Right renal cortex interstitium (tissue), 3 donors: ENCODE measurements at regions not wholly inside any gene's neighbourhood (a gene's known extent, or its start where the extent isn't known, plus 50 kb on each side); places are given as distances from the start of the nearest gene placed in this dataset.

Experiments used
- DNase-seq, 3 donors: peaks; one replicate each; pipeline ENCODE4 v3.0.0-alpha.2; 2013; ENCODE audit warnings: low read depth in 3 of 3, low spot score in 2 of 3

- no peak for DNase-seq
These were observed 759.7 kb downstream of the HDGFL1 start for GRCh38 chr6:23329086-23329485.

GRCh38 chr6:23330632-23331031 lies 761.3 kb downstream of the HDGFL1 start:
- DNase-seq = no peak

- DNase-seq = no peak
These were observed 765.0 kb downstream of the HDGFL1 start for GRCh38 chr6:23334360-23334759.

- no peak for DNase-seq
These were observed 766.5 kb downstream of the HDGFL1 start for GRCh38 chr6:23335894-23336293.

GRCh38 chr6:23339268-23339667 lies 769.9 kb downstream of the HDGFL1 start:
- no peak for DNase-seq

- no peak for DNase-seq
These were observed 770.9 kb downstream of the HDGFL1 start for GRCh38 chr6:23340271-23340670.

GRCh38 chr6:23343610-23344306 lies 774.4 kb downstream of the HDGFL1 start:
- DNase-seq = no peak

- DNase-seq = no peak
These were observed 777.8 kb upstream of the NRSN1 start for GRCh38 chr6:23348185-23348584.

GRCh38 chr6:23349521-23350147 lies 776.4 kb upstream of the NRSN1 start:
- no peak for DNase-seq

GRCh38 chr6:23350752-23351453 lies 775.1 kb upstream of the NRSN1 start:
- DNase-seq = no peak

GRCh38 chr6:23354004-23354403 lies 772.0 kb upstream of the NRSN1 start:
- no peak for DNase-seq

GRCh38 chr6:23357185-23357766 lies 768.7 kb upstream of the NRSN1 start:
- no peak for DNase-seq

- DNase-seq = no peak
These were observed 760.3 kb upstream of the NRSN1 start for GRCh38 chr6:23365732-23366131.

GRCh38 chr6:23367311-23367710 lies 758.7 kb upstream of the NRSN1 start:
- DNase-seq = no peak

- no peak for DNase-seq
These were observed 757.5 kb upstream of the NRSN1 start for GRCh38 chr6:23368557-23368956.

GRCh38 chr6:23370051-23370450 lies 756.0 kb upstream of the NRSN1 start:
- no peak for DNase-seq

- DNase-seq = no peak
These were observed 754.7 kb upstream of the NRSN1 start for GRCh38 chr6:23371132-23371915.

GRCh38 chr6:23377830-23378229 lies 748.2 kb upstream of the NRSN1 start:
- DNase-seq = no peak

GRCh38 chr6:23380465-23380864 lies 745.5 kb upstream of the NRSN1 start:
- no peak for DNase-seq

GRCh38 chr6:23388086-23388783 lies 737.8 kb upstream of the NRSN1 start:
- no peak for DNase-seq
